CMK (cell line): ENCODE measurements at regions not wholly inside any gene's neighbourhood (a gene's known extent, or its start where the extent isn't known, plus 50 kb on each side); places are given as distances from the start of the nearest gene placed in this dataset.
A peak's percentile ranks its signal among the peaks of the same experiment; 100 is the strongest.
"Not testable (repeated sequence)": the region's sequence is repeated elsewhere in the genome, so short reads cannot be mapped to it uniquely, and the experiment has no call there.

Source experiments
- DNase-seq: peaks from one replicate; pipeline ENCODE4 v3.0.0-alpha.2; 2010; ENCODE audit warnings: low read depth

GRCh38 chr5:53733853-53734252, 173.4 kb downstream of the NDUFS4 start:
- peak; percentile 26 for DNase-seq

- no peak for DNase-seq
These were observed 177.7 kb downstream of the NDUFS4 start for GRCh38 chr5:53738105-53738504.

- DNase-seq = no peak
These were observed 178.7 kb downstream of the NDUFS4 start for GRCh38 chr5:53739111-53739510.

GRCh38 chr5:53749621-53750020, 189.2 kb downstream of the NDUFS4 start:
- DNase-seq = no peak

- DNase-seq = not testable (repeated sequence)
These were observed 191.8 kb downstream of the NDUFS4 start for GRCh38 chr5:53752282-53752681.

GRCh38 chr5:53766673-53767072, 206.2 kb downstream of the NDUFS4 start:
- DNase-seq = no peak

GRCh38 chr5:53777864-53778618, 217.6 kb downstream of the NDUFS4 start:
- DNase-seq = no peak

- peak; percentile 45 for DNase-seq
These were observed 219.1 kb downstream of the NDUFS4 start for GRCh38 chr5:53779541-53779981.

- DNase-seq = no peak
These were observed 222.2 kb downstream of the NDUFS4 start for GRCh38 chr5:53782620-53783019.

- no peak for DNase-seq
These were observed 223.3 kb downstream of the NDUFS4 start for GRCh38 chr5:53783624-53784228.

GRCh38 chr5:53784596-53784995, 224.2 kb downstream of the NDUFS4 start:
- no peak for DNase-seq

- DNase-seq = no peak
These were observed 225.5 kb downstream of the NDUFS4 start for GRCh38 chr5:53785924-53786323.

- no peak for DNase-seq
These were observed 229.6 kb downstream of the NDUFS4 start for GRCh38 chr5:53790026-53790425.

GRCh38 chr5:53792338-53792737, 231.9 kb downstream of the NDUFS4 start:
- no peak for DNase-seq

- DNase-seq = not testable (repeated sequence)
These were observed 239.2 kb downstream of the NDUFS4 start for GRCh38 chr5:53799644-53800043.

- not testable (repeated sequence) for DNase-seq
These were observed 248.0 kb downstream of the NDUFS4 start for GRCh38 chr5:53808392-53808791.

GRCh38 chr5:53814819-53815218, 254.4 kb downstream of the NDUFS4 start:
- no peak for DNase-seq

GRCh38 chr5:53815471-53815870, 255.0 kb downstream of the NDUFS4 start:
- no peak for DNase-seq

GRCh38 chr5:53817183-53817582, 256.7 kb downstream of the NDUFS4 start:
- no peak for DNase-seq

GRCh38 chr5:53819482-53819881, 259.0 kb downstream of the NDUFS4 start:
- no peak for DNase-seq

GRCh38 chr5:53820119-53820801, 259.8 kb downstream of the NDUFS4 start:
- DNase-seq = no peak

- no peak for DNase-seq
These were observed 260.3 kb downstream of the NDUFS4 start for GRCh38 chr5:53820802-53821171.

- no peak for DNase-seq
These were observed 264.6 kb downstream of the NDUFS4 start for GRCh38 chr5:53825016-53825415.
